Stimulated activated effector memory CD8-positive, alpha-beta T cell treated with anti-CD3 and anti-CD28 coated beads, Interleukin-12 subunit alpha, Interleukin-12 subunit beta, amount 100 ng/mL, for 72 hours (primary cell): ENCODE measurements at regions not wholly inside any gene's neighbourhood (a gene's known extent, or its start where the extent isn't known, plus 50 kb on each side); places are given as distances from the start of the nearest gene placed in this dataset.
"Not testable (repeated sequence)": the region's sequence is repeated elsewhere in the genome, so short reads cannot be mapped to it uniquely, and the experiment has no call there.

ENCODE experiments used
- ATAC-seq: fragments of 150-1000 bp; cut with Tn5 transposase; 2 replicates; pipeline ENCODE4 v1.10.0; 2021
- DNase-seq, 2 donors: peaks; one replicate each; pipeline ENCODE4 v3.0.0; 2021 to 2022; ENCODE audit warnings: low spot score in 2 of 2
- H3K27ac Mint-ChIP-seq: one replicate; pipeline ENCODE4 v1.8.0; 2022; ENCODE audit warnings: mild to moderate bottlenecking, mixed read lengths
- H3K36me3 Mint-ChIP-seq: one replicate; pipeline ENCODE4 v1.8.0; 2022; ENCODE audit warnings: mild to moderate bottlenecking, mixed read lengths
- H3K4me1 Mint-ChIP-seq: one replicate; pipeline ENCODE4 v1.8.0; 2022; ENCODE audit warnings: mixed read lengths
- H3K4me3 Mint-ChIP-seq: one replicate; pipeline ENCODE4 v1.8.0; 2022; ENCODE audit warnings: mild to moderate bottlenecking, mixed read lengths
- H3K9me3 Mint-ChIP-seq: one replicate; pipeline ENCODE4 v1.8.0; 2022; ENCODE audit warnings: mixed read lengths

- DNase-seq: no peak
- Mint-ChIP-seq H3K4me3 (no peak overlapping the region), H3K9me3 (no peaks in the 10 kb centered on the region), H3K4me1 (no peaks in the 10 kb centered on the region), H3K36me3 (no peaks in the 10 kb centered on the region), H3K27ac (no peak overlapping the region)
- no peak for ATAC-seq
Observed at GRCh38 chr18:22710673-22711191, 222.4 kb upstream of the RBBP8 start.

GRCh38 chr18:22711192-22711685 is 221.9 kb upstream of the RBBP8 start:
- DNase-seq (no peak), ATAC-seq (no peak)
- H3K36me3 Mint-ChIP-seq: no peaks in the 10 kb centered on the region
- no peaks in the 10 kb centered on the region for H3K9me3 Mint-ChIP-seq
- H3K4me1 Mint-ChIP-seq: no peaks in the 10 kb centered on the region
- no peak overlapping the region for H3K27ac Mint-ChIP-seq
- no peak overlapping the region for H3K4me3 Mint-ChIP-seq

DNA sequence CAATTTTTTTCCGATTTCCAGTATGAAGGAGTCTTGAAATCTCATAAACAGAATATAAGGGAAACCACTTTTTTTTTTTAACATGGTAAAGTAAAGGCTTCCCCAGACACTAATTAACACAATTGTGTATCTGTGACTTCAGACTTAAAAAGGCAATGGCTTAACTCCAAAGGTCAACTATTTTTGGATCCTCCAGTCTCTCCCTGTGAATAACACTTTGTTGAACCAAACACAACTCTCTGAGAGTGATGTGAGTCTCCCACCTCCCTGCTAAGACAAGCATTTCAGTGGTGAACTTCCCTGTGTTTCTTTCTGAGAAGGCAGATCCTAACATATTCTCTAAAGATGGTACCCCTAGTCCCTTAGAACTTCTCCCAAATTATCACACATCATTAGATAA is 219.6 kb upstream of the RBBP8 start:
- no peaks in the 10 kb centered on the region for H3K9me3 Mint-ChIP-seq
- no peak overlapping the region for H3K4me3 Mint-ChIP-seq
- no peaks in the 10 kb centered on the region for H3K4me1 Mint-ChIP-seq
- DNase-seq (no peak), ATAC-seq (no peak)
- no peak overlapping the region for H3K27ac Mint-ChIP-seq
- no peaks in the 10 kb centered on the region for H3K36me3 Mint-ChIP-seq

DNA sequence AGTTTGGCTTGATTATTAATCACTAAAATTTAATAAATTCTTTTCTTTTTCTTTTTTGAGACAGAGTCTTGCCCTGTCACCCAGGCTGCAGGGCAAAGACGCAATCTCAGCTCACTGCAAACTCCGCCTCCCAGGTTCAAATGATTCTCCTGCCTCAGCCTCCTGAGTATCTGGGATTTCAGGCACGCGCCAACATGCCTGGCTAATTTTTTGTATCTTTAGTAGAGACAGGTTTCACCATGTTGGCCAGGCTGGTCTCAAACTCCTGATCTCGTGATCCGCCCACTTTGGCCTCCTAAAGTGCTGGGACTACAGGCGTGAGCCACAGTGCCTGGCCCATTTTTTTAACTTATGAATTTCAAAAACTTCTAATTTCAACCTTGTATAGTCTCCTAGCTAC is 215.6 kb upstream of the RBBP8 start:
- not testable (repeated sequence) for DNase-seq, H3K36me3 Mint-ChIP-seq, H3K4me3 Mint-ChIP-seq, ATAC-seq, H3K4me1 Mint-ChIP-seq, H3K9me3 Mint-ChIP-seq, H3K27ac Mint-ChIP-seq

- no peak overlapping the region for H3K4me3 Mint-ChIP-seq
- DNase-seq (no peak), ATAC-seq (no peak)
- no peaks in the 10 kb centered on the region for H3K36me3 Mint-ChIP-seq
- H3K9me3 Mint-ChIP-seq: no peaks in the 10 kb centered on the region
- no peak overlapping the region for H3K27ac Mint-ChIP-seq
- H3K4me1 Mint-ChIP-seq: no peaks in the 10 kb centered on the region
Observed at GRCh38 chr18:22723221-22723620, 209.9 kb upstream of the RBBP8 start.

DNA sequence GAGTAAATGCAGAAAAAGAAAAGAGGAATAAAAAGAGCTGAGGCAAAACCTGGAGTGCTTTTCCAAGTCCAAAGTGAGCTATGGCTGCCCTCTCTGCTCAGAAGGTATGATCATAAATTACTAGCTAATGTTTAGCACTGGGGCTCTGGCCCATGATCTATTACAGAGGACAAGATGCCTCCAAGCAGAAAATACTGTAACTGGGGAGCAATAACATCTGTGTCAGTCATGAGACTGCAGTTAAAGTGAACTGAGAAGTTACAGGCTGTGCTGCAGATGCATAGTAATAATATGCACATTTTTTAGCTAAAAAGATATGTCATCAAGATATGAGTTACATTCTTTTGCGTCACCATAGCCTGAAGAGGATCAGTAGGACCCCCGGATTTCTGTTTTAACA is 209.4 kb upstream of the RBBP8 start:
- ATAC-seq (no peak), DNase-seq (no peak)
- Mint-ChIP-seq H3K4me1 (no peaks in the 10 kb centered on the region), H3K27ac (no peak overlapping the region), H3K36me3 (no peaks in the 10 kb centered on the region), H3K4me3 (no peak overlapping the region), H3K9me3 (no peaks in the 10 kb centered on the region)

GRCh38 chr18:22726469-22726868 is 206.7 kb upstream of the RBBP8 start:
- no peak overlapping the region for H3K4me3 Mint-ChIP-seq
- DNase-seq (no peak), ATAC-seq (no peak)
- no peaks in the 10 kb centered on the region for H3K9me3 Mint-ChIP-seq
- H3K27ac Mint-ChIP-seq: no peak overlapping the region
- H3K4me1 Mint-ChIP-seq: no peaks in the 10 kb centered on the region
- no peaks in the 10 kb centered on the region for H3K36me3 Mint-ChIP-seq

GRCh38 chr18:22728016-22728415 is 205.1 kb upstream of the RBBP8 start:
- no peaks in the 10 kb centered on the region for H3K4me1 Mint-ChIP-seq
- no peak for DNase-seq
- no peak for ATAC-seq
- H3K36me3 Mint-ChIP-seq: no peaks in the 10 kb centered on the region
- no peak overlapping the region for H3K4me3 Mint-ChIP-seq
- H3K27ac Mint-ChIP-seq: no peak overlapping the region
- no peaks in the 10 kb centered on the region for H3K9me3 Mint-ChIP-seq

DNA sequence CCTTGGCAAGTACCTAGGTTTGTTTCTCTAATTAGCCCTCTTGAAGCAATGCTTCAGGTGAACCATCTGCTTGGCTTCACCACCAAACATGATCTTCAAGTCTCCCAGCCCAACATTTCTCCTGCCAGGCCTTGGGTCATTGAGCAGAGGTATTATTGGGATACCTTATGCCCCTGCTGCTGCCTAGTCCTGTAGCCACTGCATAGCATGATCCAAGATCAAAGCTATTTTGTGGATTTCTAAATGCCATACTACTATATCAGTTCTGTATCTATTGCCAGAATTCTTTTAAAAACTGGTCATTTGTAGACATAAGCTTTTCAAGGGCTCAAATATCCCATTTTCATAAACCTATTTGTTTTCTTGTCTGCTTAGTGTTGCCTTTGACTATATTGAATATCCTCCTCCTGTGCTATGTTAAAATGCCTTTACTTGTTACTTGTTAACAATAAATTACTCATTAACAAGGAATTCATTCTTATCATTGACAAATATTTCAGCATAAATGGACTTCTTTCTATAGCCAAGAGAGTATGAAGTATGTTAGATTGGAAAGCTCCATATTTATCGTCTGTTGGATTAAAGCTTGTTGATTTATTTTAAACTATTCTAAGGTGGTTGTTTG is 204.5 kb upstream of the RBBP8 start:
- no peaks in the 10 kb centered on the region for H3K36me3 Mint-ChIP-seq
- DNase-seq: no peak

DNA sequence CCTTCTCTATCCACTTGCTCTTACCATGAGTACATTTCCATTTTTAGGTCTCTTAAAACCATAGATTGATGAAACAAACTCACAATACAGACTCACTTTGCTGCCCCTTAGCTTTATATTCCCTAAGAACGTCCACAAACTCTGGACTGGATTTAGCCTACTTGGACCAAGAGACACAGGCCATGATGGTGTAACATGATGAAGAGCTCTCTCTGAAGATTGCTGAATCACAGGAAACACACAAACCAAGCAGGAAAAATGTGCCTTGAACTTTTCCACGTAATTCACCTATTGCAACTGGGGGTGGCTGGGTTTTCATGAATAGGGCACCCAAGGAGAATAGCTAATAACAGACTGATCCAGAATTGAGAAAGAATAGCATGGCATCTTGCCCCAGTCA is 201.7 kb upstream of the RBBP8 start:
- H3K27ac Mint-ChIP-seq: no peak overlapping the region
- no peaks in the 10 kb centered on the region for H3K4me1 Mint-ChIP-seq
- ATAC-seq (no peak), DNase-seq (no peak)
- no peak overlapping the region for H3K4me3 Mint-ChIP-seq
- H3K36me3 Mint-ChIP-seq: no peaks in the 10 kb centered on the region
- no peaks in the 10 kb centered on the region for H3K9me3 Mint-ChIP-seq

More for the DNA sequence above, 204.5 kb upstream of the RBBP8 start:
- no peaks in the 10 kb centered on the region for H3K4me1 Mint-ChIP-seq
- H3K27ac Mint-ChIP-seq: no peak overlapping the region
- no peak overlapping the region for H3K4me3 Mint-ChIP-seq
- H3K9me3 Mint-ChIP-seq: no peaks in the 10 kb centered on the region
- ATAC-seq: no peak

GRCh38 chr18:22734105-22734661 is 198.9 kb upstream of the RBBP8 start:
- DNase-seq: no peak
- ATAC-seq: no peak
- Mint-ChIP-seq H3K9me3 (no peaks in the 10 kb centered on the region), H3K27ac (no peak overlapping the region), H3K36me3 (no peaks in the 10 kb centered on the region), H3K4me1 (no peaks in the 10 kb centered on the region), H3K4me3 (no peak overlapping the region)

GRCh38 chr18:22734791-22735627 is 198.1 kb upstream of the RBBP8 start:
- no peak overlapping the region for H3K4me3 Mint-ChIP-seq
- H3K36me3 Mint-ChIP-seq: no peaks in the 10 kb centered on the region
- no peak overlapping the region for H3K27ac Mint-ChIP-seq
- H3K4me1 Mint-ChIP-seq: no peaks in the 10 kb centered on the region
- ATAC-seq: no peak
- no peaks in the 10 kb centered on the region for H3K9me3 Mint-ChIP-seq
- DNase-seq: no peak

GRCh38 chr18:22737054-22737453 is 196.1 kb upstream of the RBBP8 start:
- ATAC-seq (peak; percentile 32), DNase-seq (no peak)
- Mint-ChIP-seq H3K4me3 (no peak overlapping the region), H3K27ac (no peak overlapping the region), H3K9me3 (no peaks in the 10 kb centered on the region), H3K4me1 (no peaks in the 10 kb centered on the region), H3K36me3 (no peaks in the 10 kb centered on the region)

DNA sequence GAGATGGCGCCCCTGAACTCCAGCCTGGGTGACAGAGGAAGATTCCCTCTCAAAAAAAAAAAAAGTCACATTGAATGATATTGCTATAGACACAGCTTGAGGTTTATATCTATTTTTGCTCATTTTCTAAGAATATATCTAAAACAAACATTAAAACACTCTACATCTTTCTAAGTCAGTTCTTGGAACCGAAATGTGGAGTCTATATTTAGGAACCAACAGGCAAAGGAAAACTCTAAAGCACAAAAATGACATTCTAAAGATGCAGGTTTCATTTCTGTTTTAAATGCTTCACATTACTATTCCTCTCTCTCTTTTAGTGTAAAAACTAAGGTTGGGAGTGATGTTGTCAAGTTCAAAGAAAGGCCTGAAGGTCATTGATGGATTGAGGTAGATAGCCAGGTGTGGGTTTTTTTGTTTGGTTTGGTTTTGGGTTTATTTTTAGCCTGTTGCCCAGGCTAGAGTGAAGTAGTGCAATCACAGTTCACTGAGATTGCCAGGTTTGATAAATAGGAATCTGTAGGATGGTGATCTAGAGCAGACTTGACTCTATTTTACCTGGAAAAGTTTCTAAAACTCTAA is 194.0 kb upstream of the RBBP8 start:
- Mint-ChIP-seq H3K36me3 (no peaks in the 10 kb centered on the region), H3K4me1 (no peaks in the 10 kb centered on the region), H3K9me3 (no peaks in the 10 kb centered on the region), H3K27ac (no peak overlapping the region), H3K4me3 (no peak overlapping the region)
- no peak for DNase-seq
- ATAC-seq: no peak

DNA sequence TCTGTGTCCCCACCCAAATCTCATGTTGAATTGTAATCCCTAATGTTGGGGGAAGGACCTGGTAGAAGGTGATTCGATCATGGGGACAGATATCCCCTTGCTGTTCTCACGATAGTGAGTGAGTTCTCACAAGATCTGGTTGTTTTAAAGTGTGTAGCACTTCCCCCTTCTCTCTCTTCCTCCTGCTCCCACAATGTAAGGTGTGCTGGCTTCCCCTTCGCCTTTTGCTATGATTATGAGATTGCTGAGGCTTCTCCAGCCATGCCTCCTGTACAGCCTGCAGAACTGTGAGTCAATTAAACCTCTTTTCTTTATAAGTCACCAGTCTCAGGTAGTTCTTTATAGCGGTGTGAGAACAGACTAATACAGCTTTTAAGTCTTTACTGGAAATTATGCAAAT is 193.3 kb upstream of the RBBP8 start:
- no peaks in the 10 kb centered on the region for H3K4me1 Mint-ChIP-seq
- H3K9me3 Mint-ChIP-seq: peaks cover 2% of the 10 kb centered on the region
- H3K36me3 Mint-ChIP-seq: no peaks in the 10 kb centered on the region
- H3K27ac Mint-ChIP-seq: no peak overlapping the region
- DNase-seq (no peak), ATAC-seq (no peak)
- H3K4me3 Mint-ChIP-seq: no peak overlapping the region
